ENCODE measurements at regions not wholly inside any gene's neighbourhood (a gene's known extent, or its start where the extent isn't known, plus 50 kb on each side); places are given as distances from the start of the nearest gene placed in this dataset.

- Histone ChIP-seq H3K27ac (no peak overlapping the region), H3K4me3 (no peak overlapping the region), H3K9me3 (no peaks in the 10 kb centered on the region), H3K27me3 (no peaks in the 10 kb centered on the region), H3K4me1 (no peaks in the 10 kb centered on the region), H3K36me3 (peaks cover 0 to 66% of the 10 kb centered on the region in 2 donors)
- ATAC-seq (peak; percentile 68), DNase-seq (no peak)
- no peak for TF ChIP-seq CTCF (IDR thresholded peaks at IDR 0.05)
- intact Hi-C loops (cut with DNase I), result no loop called here
These were observed 189.8 kb downstream of the UTRN start for GRCh38 chr6:144474904-144475303.

GRCh38 chr6:144475411-144475810, 190.3 kb downstream of the UTRN start:
- H3K27ac ChIP-seq, result no peak overlapping the region
- H3K9me3 ChIP-seq, result no peaks in the 10 kb centered on the region
- H3K4me3 ChIP-seq, result no peak overlapping the region
- no peaks in the 10 kb centered on the region for H3K4me1 ChIP-seq
- ATAC-seq (no peak), DNase-seq (no peak)
- H3K27me3 ChIP-seq, result no peaks in the 10 kb centered on the region
- intact Hi-C loops (cut with DNase I), result no loop called here
- peaks cover 0 to 67% of the 10 kb centered on the region in 2 donors for H3K36me3 ChIP-seq
- no peak for TF ChIP-seq CTCF (IDR thresholded peaks at IDR 0.05)

GRCh38 chr6:144476286-144476685, 191.2 kb downstream of the UTRN start:
- H3K36me3 ChIP-seq, result peaks cover 0 to 73% of the 10 kb centered on the region in 2 donors

GRCh38 chr6:144477396-144477795, 192.3 kb downstream of the UTRN start:
- no peak overlapping the region for H3K27ac ChIP-seq
- ATAC-seq, result no peak
- peaks cover 0 to 66% of the 10 kb centered on the region in 2 donors for H3K36me3 ChIP-seq
- DNase-seq, result no peak
- no peaks in the 10 kb centered on the region for H3K9me3 ChIP-seq
- intact Hi-C loops (cut with DNase I), result no loop called here
- H3K4me3 ChIP-seq, result no peak overlapping the region
- no peaks in the 10 kb centered on the region for H3K27me3 ChIP-seq
- TF ChIP-seq CTCF (IDR thresholded peaks at IDR 0.05), result no peak
- H3K4me1 ChIP-seq, result peaks cover 4 to 6% of the 10 kb centered on the region in 2 donors

More at GRCh38 chr6:144476286-144476685, 191.2 kb downstream of the UTRN start:
- peak overlapping the region in 1 of 2 donors; percentile 5 for H3K27ac ChIP-seq
- H3K9me3 ChIP-seq, result no peaks in the 10 kb centered on the region
- no peak overlapping the region for H3K4me3 ChIP-seq
- intact Hi-C loops (cut with DNase I), result no loop called here
- peaks cover 0 to 4% of the 10 kb centered on the region in 2 donors for H3K4me1 ChIP-seq
- ATAC-seq (no peak), DNase-seq (no peak)
- no peak for TF ChIP-seq CTCF (IDR thresholded peaks at IDR 0.05)
- H3K27me3 ChIP-seq, result no peaks in the 10 kb centered on the region

- intact Hi-C loops (cut with DNase I), result no loop called here
- Histone ChIP-seq H3K27ac (no peak overlapping the region), H3K4me3 (no peak overlapping the region), H3K27me3 (no peaks in the 10 kb centered on the region), H3K36me3 (peaks cover 0 to 61% of the 10 kb centered on the region in 2 donors), H3K9me3 (no peaks in the 10 kb centered on the region), H3K4me1 (peaks cover 6 to 8% of the 10 kb centered on the region in 2 donors)
- no peak for ATAC-seq
- TF ChIP-seq CTCF (IDR thresholded peaks at IDR 0.05), result no peak
- no peak for DNase-seq
These were observed 192.7 kb downstream of the UTRN start for GRCh38 chr6:144477856-144478255.
